ENCODE measurements at regions not wholly inside any gene's neighbourhood (a gene's known extent, or its start where the extent isn't known, plus 50 kb on each side); places are given as distances from the start of the nearest gene placed in this dataset.

DNA sequence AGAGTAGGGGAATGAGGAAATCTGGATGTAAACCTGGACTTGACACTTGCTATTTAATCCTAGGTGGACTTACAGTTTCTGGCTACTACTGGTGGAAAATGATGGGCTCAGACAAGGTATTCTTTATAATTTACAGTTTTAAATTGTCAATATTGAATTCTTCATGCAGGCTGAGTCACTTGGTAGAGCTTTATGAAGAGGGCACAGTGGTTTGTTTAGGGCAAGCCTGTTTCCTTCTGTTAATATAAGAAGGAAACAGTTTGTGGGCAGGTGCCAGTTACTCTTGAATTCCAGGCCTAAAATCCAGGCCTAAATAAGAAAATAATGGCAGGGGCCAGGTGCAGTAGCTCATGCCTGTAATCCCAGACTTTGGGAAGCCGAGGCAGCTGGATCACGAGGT is 355.8 kb upstream of the RGS6 start:
- TF ChIP-seq, protein P1, sequence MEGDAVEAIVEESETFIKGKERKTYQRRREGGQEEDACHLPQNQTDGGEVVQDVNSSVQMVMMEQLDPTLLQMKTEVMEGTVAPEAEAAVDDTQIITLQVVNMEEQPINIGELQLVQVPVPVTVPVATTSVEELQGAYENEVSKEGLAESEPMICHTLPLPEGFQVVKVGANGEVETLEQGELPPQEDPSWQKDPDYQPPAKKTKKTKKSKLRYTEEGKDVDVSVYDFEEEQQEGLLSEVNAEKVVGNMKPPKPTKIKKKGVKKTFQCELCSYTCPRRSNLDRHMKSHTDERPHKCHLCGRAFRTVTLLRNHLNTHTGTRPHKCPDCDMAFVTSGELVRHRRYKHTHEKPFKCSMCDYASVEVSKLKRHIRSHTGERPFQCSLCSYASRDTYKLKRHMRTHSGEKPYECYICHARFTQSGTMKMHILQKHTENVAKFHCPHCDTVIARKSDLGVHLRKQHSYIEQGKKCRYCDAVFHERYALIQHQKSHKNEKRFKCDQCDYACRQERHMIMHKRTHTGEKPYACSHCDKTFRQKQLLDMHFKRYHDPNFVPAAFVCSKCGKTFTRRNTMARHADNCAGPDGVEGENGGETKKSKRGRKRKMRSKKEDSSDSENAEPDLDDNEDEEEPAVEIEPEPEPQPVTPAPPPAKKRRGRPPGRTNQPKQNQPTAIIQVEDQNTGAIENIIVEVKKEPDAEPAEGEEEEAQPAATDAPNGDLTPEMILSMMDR (IDR thresholded peaks at IDR 0.05; ENCODE audit: insufficient read depth, low read depth, low read length) = no peak
- H3K36me3 ChIP-seq (ENCODE audit: control insufficient read depth, insufficient read depth, low read length) = no peaks in the 10 kb centered on the region
- H3K27me3 ChIP-seq (ENCODE audit: control insufficient read depth, insufficient read depth, low read length) = no peaks in the 10 kb centered on the region
- CTCF ChIA-PET = no interaction called here
- no peak overlapping the region for H3K4me3 ChIP-seq (ENCODE audit: low read depth, low read length)
- DNase-seq (ENCODE audit: low read depth) = no peak
- POLR2A ChIA-PET = no interaction called here

DNA sequence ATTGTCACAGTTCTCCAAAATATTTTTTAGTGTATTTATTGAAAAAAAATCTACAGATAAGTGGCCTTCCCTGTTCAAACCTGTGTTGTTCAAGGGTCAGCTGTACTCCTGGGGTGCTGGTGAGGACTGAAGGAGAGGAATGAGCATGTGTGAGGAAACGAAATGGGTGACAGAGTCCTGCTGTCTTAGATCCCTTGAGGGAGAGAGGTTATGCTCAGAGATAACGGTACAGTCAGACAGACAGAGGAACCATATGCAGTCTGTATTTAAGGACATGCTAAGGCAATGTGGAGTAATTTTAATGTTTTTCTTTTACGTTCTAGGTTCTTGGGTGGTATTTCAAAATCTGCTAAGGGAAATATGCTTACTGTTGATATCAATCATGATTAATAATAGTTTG is 352.9 kb upstream of the RGS6 start:
- TF ChIP-seq, protein P1 (IDR thresholded peaks at IDR 0.05; ENCODE audit: insufficient read depth, low read depth, low read length) = no peak
- no peak overlapping the region for H3K4me3 ChIP-seq (ENCODE audit: low read depth, low read length)
- ChIA-PET POLR2A (no interaction called here), CTCF (no interaction called here)
- no peaks in the 10 kb centered on the region for H3K27me3 ChIP-seq (ENCODE audit: control insufficient read depth, insufficient read depth, low read length)
- no peak for DNase-seq (ENCODE audit: low read depth)
- H3K36me3 ChIP-seq (ENCODE audit: control insufficient read depth, insufficient read depth, low read length) = no peaks in the 10 kb centered on the region; the same call in 1 of the 2 replicates

DNA sequence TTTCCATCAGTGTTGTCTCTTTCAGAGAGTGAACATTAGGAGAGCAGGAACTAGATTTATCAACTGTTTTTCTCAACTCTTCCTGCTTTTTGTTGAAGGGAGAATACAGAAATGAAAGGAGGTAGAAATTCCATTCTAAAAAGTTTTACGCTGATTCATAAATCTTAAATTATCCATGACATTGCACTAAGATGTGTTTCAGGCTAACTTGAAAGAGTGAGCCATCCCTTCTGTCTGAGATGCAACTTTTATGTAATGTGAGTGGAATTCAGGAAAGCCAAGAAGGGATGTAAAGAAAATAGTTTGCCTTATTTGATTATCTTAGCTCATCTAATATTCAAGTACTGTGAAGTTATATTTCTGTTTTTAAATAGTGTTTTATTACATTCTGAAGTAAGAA is 349.5 kb upstream of the RGS6 start:
- ChIA-PET POLR2A (interaction anchor here (0.7 kb wide), 1 partner anchor 149 kb away, joined by 3 read pairs; no protein-coding TSS in a partner anchor), CTCF (interaction anchor here (1.1 kb wide), 1 partner anchor 174 kb away, joined by 3 read pairs; no protein-coding TSS in a partner anchor)
- Histone ChIP-seq H3K36me3 (ENCODE audit: control insufficient read depth, insufficient read depth, low read length) (no peaks in the 10 kb centered on the region; the same call in 1 of the 2 replicates), H3K4me3 (ENCODE audit: low read depth, low read length) (no peak overlapping the region), H3K27me3 (ENCODE audit: control insufficient read depth, insufficient read depth, low read length) (no peaks in the 10 kb centered on the region)
- no peak for DNase-seq (ENCODE audit: low read depth)
- TF ChIP-seq, protein P1 (IDR thresholded peaks at IDR 0.05; ENCODE audit: insufficient read depth, low read depth, low read length) = no peak

DNA sequence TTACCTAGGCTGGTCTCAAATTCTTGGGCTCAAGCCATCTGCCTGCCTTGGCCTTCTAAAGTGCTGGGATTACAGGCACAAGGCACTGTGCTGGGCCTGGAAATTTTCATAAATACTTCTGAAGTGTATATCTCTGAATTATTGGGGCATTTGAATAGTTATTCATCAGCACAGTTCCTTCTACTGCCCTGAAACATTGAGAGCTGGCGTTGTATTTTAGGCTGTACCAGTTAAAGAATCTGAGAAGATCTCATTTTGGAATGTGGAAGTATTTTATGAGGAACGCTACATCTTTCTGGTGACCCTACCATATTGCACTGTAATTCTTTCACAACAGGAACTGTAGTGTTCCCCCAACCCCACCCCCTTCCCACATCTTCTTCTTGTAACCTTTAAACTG is 349.0 kb upstream of the RGS6 start:
- POLR2A ChIA-PET = no interaction called here
- TF ChIP-seq, protein P1 (IDR thresholded peaks at IDR 0.05; ENCODE audit: insufficient read depth, low read depth, low read length) = no peak
- Histone ChIP-seq H3K27me3 (ENCODE audit: control insufficient read depth, insufficient read depth, low read length) (no peaks in the 10 kb centered on the region), H3K36me3 (ENCODE audit: control insufficient read depth, insufficient read depth, low read length) (no peaks in the 10 kb centered on the region; the same call in 1 of the 2 replicates), H3K4me3 (ENCODE audit: low read depth, low read length) (no peak overlapping the region)
- DNase-seq (ENCODE audit: low read depth) = no peak
- CTCF ChIA-PET = no interaction called here

DNA sequence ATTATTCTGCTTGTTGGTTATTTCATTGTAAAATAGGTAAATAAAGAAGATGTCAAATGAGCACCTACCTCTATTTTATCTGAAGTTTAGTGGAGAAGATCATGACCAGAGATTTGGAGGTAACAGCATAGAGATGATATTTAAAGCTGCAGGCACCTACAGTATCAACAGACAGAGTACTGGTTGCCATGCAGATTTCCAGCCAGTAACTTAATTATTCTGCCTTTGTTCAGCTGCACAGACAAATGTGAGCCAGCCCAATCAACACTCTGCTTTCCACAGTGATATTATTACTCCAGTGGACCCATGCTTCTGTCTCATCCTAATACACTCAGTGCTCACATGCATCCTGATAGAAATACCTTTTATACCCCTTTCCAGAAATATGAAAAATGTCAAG is 348.5 kb upstream of the RGS6 start:
- Histone ChIP-seq H3K27me3 (ENCODE audit: control insufficient read depth, insufficient read depth, low read length) (no peaks in the 10 kb centered on the region), H3K36me3 (ENCODE audit: control insufficient read depth, insufficient read depth, low read length) (no peaks in the 10 kb centered on the region; the same call in 1 of the 2 replicates), H3K4me3 (ENCODE audit: low read depth, low read length) (no peak overlapping the region)
- POLR2A ChIA-PET = no interaction called here
- CTCF ChIA-PET = interaction anchor here (1.0 kb wide), 1 partner anchor 169 kb away, joined by 3 read pairs; no protein-coding TSS in a partner anchor
- no peak for DNase-seq (ENCODE audit: low read depth)
- TF ChIP-seq, protein P1 (IDR thresholded peaks at IDR 0.05; ENCODE audit: insufficient read depth, low read depth, low read length) = no peak

Measured in BJ (cell line).